Endothelial cell of umbilical vein (primary cell): ENCODE measurements at regions not wholly inside any gene's neighbourhood (a gene's known extent, or its start where the extent isn't known, plus 50 kb on each side); places are given as distances from the start of the nearest gene placed in this dataset.

Experiments
- BruUV-seq: library from RNA; stranded (reverse); fragments of 400-500 nt; replicated peaks from 2 replicates; lab custom pipeline; 2021; lab: Mats Ljungman, UMichigan
- CTCF ChIA-PET: fragments of 300-600, 350-600 bp; sonication (Branson Sonifier 250); formaldehyde crosslinking; loops from one replicate; lab custom pipeline; 2021; ENCODE audit warnings: antibody characterized with exemption, inconsistent platforms; lab: Charles Lee
- POLR2A ChIA-PET: fragments of 300-600, 350-600 bp; sonication (Branson Sonifier 250); formaldehyde crosslinking; loops from one replicate; lab custom pipeline; 2021; ENCODE audit warnings: antibody characterized with exemption, inconsistent platforms; lab: Charles Lee
- DNase-seq: peaks from one replicate; pipeline ENCODE4 v3.0.0-alpha.2; 2011; ENCODE audit warnings: low read depth, low spot score
- FAIRE-seq: peaks from 2 replicates; lab custom pipeline; 2011; peaks lifted over from hg19 to GRCh38; lab: Jason Lieb, UNC
- H2AFZ ChIP-seq: 2 replicates; pipeline ENCODE4 v1.6.0; 2012; ENCODE audit warnings: low read depth, low read length, control low read depth, inconsistent platforms
- H3K27ac ChIP-seq: 2 replicates; pipeline ENCODE4 v1.5.1; 2011; ENCODE audit warnings: low read depth, mild to moderate bottlenecking, control low read depth, low read length, moderate library complexity; ENCODE audit not compliant: insufficient read depth
- H3K27me3 ChIP-seq, 2 experiments: 2 replicates each; pipeline versions ENCODE4 v1.6.0 to v1.6.1; 2011; ENCODE audit warnings: low read length in 2 of 2, mixed read lengths in 1 of 2; ENCODE audit not compliant: control insufficient read depth in 2 of 2, insufficient read depth in 2 of 2
- H3K36me3 ChIP-seq, 2 experiments: 2 replicates in 1 of 2; 3 replicates in 1 of 2; pipeline ENCODE4 v1.5.1; 2011; ENCODE audit warnings: low read length in 2 of 2, mild to moderate bottlenecking in 1 of 2, moderate library complexity in 1 of 2; ENCODE audit not compliant: control insufficient read depth in 2 of 2, insufficient read depth in 2 of 2; ENCODE audit errors: extremely low read depth in 1 of 2
- H3K4me1 ChIP-seq: 3 replicates; pipeline ENCODE4 v1.5.1; 2011; ENCODE audit warnings: mild to moderate bottlenecking, low read length; ENCODE audit not compliant: control insufficient read depth, insufficient read depth; ENCODE audit errors: extremely low read depth
- H3K4me2 ChIP-seq: 2 replicates; pipeline ENCODE4 v1.6.1; 2011; ENCODE audit warnings: low read length, control low read depth, mixed read lengths; ENCODE audit not compliant: insufficient read depth
- H3K4me3 ChIP-seq, 3 experiments: fragments of 200-600 bp in 1 of 3; sonication (generic), shearing (Covaris generic) in 1 of 3; replicated peaks in 1 of 3; 2 replicates each; pipeline ENCODE4 v1.5.1; 2011 to 2016; ENCODE audit warnings: control low read depth in 3 of 3, low read length in 3 of 3, mild to moderate bottlenecking in 2 of 3, inconsistent platforms in 1 of 3, low read depth in 1 of 3, moderate library complexity in 1 of 3; ENCODE audit not compliant: insufficient read depth in 1 of 3
- H3K79me2 ChIP-seq: 2 replicates; pipeline ENCODE4 v1.6.0; 2012; ENCODE audit warnings: low read length, inconsistent platforms; ENCODE audit not compliant: control insufficient read depth, insufficient read depth
- H3K9ac ChIP-seq: replicated peaks from 2 replicates; pipeline ENCODE3; 2011; ENCODE audit warnings: low read length, control low read depth; ENCODE audit not compliant: insufficient read depth; ENCODE audit errors: extremely low read depth
- H3K9me1 ChIP-seq: replicated peaks from 3 replicates; pipeline ENCODE4 v1.6.0; 2011; ENCODE audit warnings: mild to moderate bottlenecking, low read length; ENCODE audit not compliant: control insufficient read depth, insufficient read depth; ENCODE audit errors: extremely low read depth
- H3K9me3 ChIP-seq: replicated peaks from 2 replicates; pipeline ENCODE4 v1.5.1; 2012; ENCODE audit warnings: low read length, inconsistent platforms; ENCODE audit not compliant: control insufficient read depth, insufficient read depth
- H4K20me1 ChIP-seq: replicated peaks from 2 replicates; pipeline ENCODE3; 2011; ENCODE audit warnings: mild to moderate bottlenecking, low read length; ENCODE audit not compliant: control insufficient read depth, insufficient read depth; ENCODE audit errors: extremely low read depth
- CTCF ChIP-seq, 2 donors: IDR thresholded peaks; 1 replicate in 1 of 2; 2 replicates in 1 of 2; pipeline ENCODE4 v1.5.1; 2011; ENCODE audit warnings: low read length in 2 of 2, mild to moderate bottlenecking in 2 of 2, moderate library complexity in 2 of 2, control low read depth in 1 of 2, inconsistent platforms in 1 of 2, low read depth in 1 of 2; ENCODE audit not compliant: insufficient read depth in 1 of 2; ENCODE audit errors: extremely low read depth in 1 of 2
- EZH2 ChIP-seq: IDR thresholded peaks from 2 replicates; pipeline ENCODE4 v1.6.1; 2012; ENCODE audit warnings: borderline replicate concordance, low read depth, mild to moderate bottlenecking, moderate library complexity, low read length, inconsistent platforms; ENCODE audit not compliant: severe bottlenecking
- FOS ChIP-seq: IDR thresholded peaks from 2 replicates; pipeline ENCODE4 v1.6.1; 2011; ENCODE audit warnings: mild to moderate bottlenecking, low read length, moderate library complexity, borderline replicate concordance; ENCODE audit not compliant: insufficient read depth
- GATA2 ChIP-seq: IDR thresholded peaks from 2 replicates; pipeline ENCODE4 v1.7.0; 2011; ENCODE audit warnings: low read depth, mild to moderate bottlenecking, moderate library complexity, mixed read lengths, low read length; ENCODE audit not compliant: insufficient read length, insufficient read depth
- JUN ChIP-seq: IDR thresholded peaks from 2 replicates; pipeline ENCODE4 v1.6.1; 2011; ENCODE audit warnings: borderline replicate concordance, low read depth; ENCODE audit not compliant: insufficient read length, insufficient read depth
- MAX ChIP-seq: IDR thresholded peaks from 2 replicates; pipeline ENCODE4 v1.6.1; 2011; ENCODE audit not compliant: insufficient read depth, insufficient read length
- MYC ChIP-seq: IDR thresholded peaks from one replicate; pipeline ENCODE4 v1.6.1; 2011; ENCODE audit warnings: mild to moderate bottlenecking, low read depth, low read length
- POLR2A ChIP-seq: IDR thresholded peaks from 2 replicates; pipeline ENCODE4 v1.6.1; 2012; ENCODE audit warnings: low read depth, mild to moderate bottlenecking, control low read depth, low read length
- POLR2AphosphoS5 ChIP-seq: IDR thresholded peaks from 2 replicates; pipeline ENCODE4 v1.6.1; 2012; ENCODE audit warnings: low read depth, mild to moderate bottlenecking, control low read depth, low read length, moderate library complexity; ENCODE audit not compliant: insufficient read depth
- dilution Hi-C: fragments of 300-500 bp; cut with MboI; formaldehyde crosslinking; loops from one replicate; pipeline ENCODE4 v1.15.0; 2019; ENCODE audit warnings: low sequenced_read_pairs; ENCODE audit not compliant: extremely low pct_ligation_motif_present
- intact Hi-C: fragments of 100-400 bp; cut with micrococcal nuclease; formaldehyde crosslinking; loops from one replicate; pipeline ENCODE4 v1.10.0; 2022

GRCh38 chr1:187513190-187513589 is 684.4 kb downstream of the PLA2G4A start:
- H3K36me3 ChIP-seq: no peaks in the 10 kb centered on the region
- dilution Hi-C loops (no loop called here), intact Hi-C loops (no loop called here)
- BruUV-seq: no TSS peak
- H4K20me1 ChIP-seq: no peaks in the 10 kb centered on the region
- TF ChIP-seq CTCF (IDR thresholded peaks at IDR 0.05; ENCODE audit: extremely low read depth in 1 of 2, insufficient read depth in 1 of 2, low read depth in 1 of 2, low read length in 2 of 2) (no peak), GATA2 (no peak), JUN (no peak), MAX (no peak), EZH2 (no peak), MYC (no peak), FOS (no peak), POLR2A (no peak), POLR2AphosphoS5 (no peak)
- H3K4me3 ChIP-seq: no peak overlapping the region
- no peak overlapping the region for H2AFZ ChIP-seq
- no peaks in the 10 kb centered on the region for H3K9me3 ChIP-seq
- DNase-seq (no peak), FAIRE-seq (no peak)
- no peak overlapping the region for H3K9ac ChIP-seq
- POLR2A ChIA-PET: no interaction called here
- H3K27ac ChIP-seq: no peak overlapping the region
- H3K4me1 ChIP-seq: no peaks in the 10 kb centered on the region
- CTCF ChIA-PET: no interaction called here
- no peaks in the 10 kb centered on the region for H3K79me2 ChIP-seq
- no peaks in the 10 kb centered on the region for H3K27me3 ChIP-seq
- H3K4me2 ChIP-seq: no peak overlapping the region
- H3K9me1 ChIP-seq: no peaks in the 10 kb centered on the region
